ENCODE measurements at regions not wholly inside any gene's neighbourhood (a gene's known extent, or its start where the extent isn't known, plus 50 kb on each side); places are given as distances from the start of the nearest gene placed in this dataset.

DNA sequence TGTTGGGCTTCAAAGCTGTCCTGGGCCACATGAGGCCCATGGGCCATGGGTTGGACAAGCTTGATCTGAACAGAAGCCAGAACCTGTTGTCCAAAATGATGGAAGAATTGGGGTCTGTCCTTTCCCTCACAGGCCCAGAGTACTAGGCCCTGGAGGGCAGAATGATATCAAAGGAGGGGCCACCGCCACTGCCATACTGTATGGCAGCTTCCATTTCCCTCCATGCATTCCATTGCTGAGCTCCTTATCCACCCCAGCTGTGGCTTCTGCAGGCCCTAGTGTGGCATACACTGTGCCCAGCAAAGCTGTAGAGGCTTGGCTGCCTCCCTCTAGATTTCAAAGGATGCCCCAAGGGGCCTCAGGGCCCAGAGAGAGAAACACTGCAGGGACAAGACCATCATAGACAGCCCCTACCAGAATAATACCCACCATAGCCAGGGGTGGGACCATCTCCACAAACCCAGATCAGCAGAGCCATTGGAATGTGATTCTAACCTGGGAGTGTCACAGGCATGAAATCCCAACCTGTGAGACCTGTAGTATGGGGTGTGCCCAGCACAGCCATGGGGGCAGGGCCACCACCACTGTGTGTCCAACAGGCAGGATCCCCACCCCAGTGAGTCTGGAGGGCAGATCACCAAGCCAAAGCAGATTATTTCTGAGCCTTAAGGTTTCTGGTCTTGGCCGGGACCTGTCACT is 61.4 kb upstream of the BEGAIN start:
- peak; percentile 21 for DNase-seq
- ChIA-PET POLR2A (ENCODE audit: unreplicated experiment) (no interaction called here), CTCF (interaction anchor here (0.7 kb wide), 1 partner anchor 1044 kb away, joined by 3 read pairs; no protein-coding TSS in a partner anchor)
- Histone ChIP-seq H3K4me2 (ENCODE audit: low read length) (peak overlapping the region; percentile 32; the same call in 1 of the 2 replicates), H2AFZ (ENCODE audit: low read length) (no peak overlapping the region), H3K79me2 (ENCODE audit: low read length) (no peaks in the 10 kb centered on the region), H3K27me3 (ENCODE audit: low read length) (no peaks in the 10 kb centered on the region), H3K9ac (ENCODE audit: low read length) (no peak overlapping the region), H3F3A (ENCODE audit: low read length, unreplicated experiment) (no peaks in the 10 kb centered on the region), H3K36me3 (ENCODE audit: low read depth, low read length) (no peaks in the 10 kb centered on the region), H3K4me1 (ENCODE audit: insufficient read depth, low read length) (peaks cover 27% of the 10 kb centered on the region), H4K20me1 (ENCODE audit: low read length) (no peaks in the 10 kb centered on the region), H3K9me2 (replicated peaks; ENCODE audit: low read length) (no peaks in the 10 kb centered on the region), H3K27ac (ENCODE audit: low read length) (no peak overlapping the region), H3K9me3 (ENCODE audit: low read length) (no peaks in the 10 kb centered on the region), H3K4me3 (ENCODE audit: low read length) (no peak overlapping the region)
- no TSS peak for BruUV-seq (replicated peaks)
- no peak for TF ChIP-seq EZH2 (IDR thresholded peaks at IDR 0.05; ENCODE audit: low read length, unreplicated experiment)
- TF ChIP-seq, protein P1, sequence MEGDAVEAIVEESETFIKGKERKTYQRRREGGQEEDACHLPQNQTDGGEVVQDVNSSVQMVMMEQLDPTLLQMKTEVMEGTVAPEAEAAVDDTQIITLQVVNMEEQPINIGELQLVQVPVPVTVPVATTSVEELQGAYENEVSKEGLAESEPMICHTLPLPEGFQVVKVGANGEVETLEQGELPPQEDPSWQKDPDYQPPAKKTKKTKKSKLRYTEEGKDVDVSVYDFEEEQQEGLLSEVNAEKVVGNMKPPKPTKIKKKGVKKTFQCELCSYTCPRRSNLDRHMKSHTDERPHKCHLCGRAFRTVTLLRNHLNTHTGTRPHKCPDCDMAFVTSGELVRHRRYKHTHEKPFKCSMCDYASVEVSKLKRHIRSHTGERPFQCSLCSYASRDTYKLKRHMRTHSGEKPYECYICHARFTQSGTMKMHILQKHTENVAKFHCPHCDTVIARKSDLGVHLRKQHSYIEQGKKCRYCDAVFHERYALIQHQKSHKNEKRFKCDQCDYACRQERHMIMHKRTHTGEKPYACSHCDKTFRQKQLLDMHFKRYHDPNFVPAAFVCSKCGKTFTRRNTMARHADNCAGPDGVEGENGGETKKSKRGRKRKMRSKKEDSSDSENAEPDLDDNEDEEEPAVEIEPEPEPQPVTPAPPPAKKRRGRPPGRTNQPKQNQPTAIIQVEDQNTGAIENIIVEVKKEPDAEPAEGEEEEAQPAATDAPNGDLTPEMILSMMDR (conservative IDR thresholded peaks at IDR 0.05; ENCODE audit: low read depth, low read length), result no peak
- TF ChIP-seq EZH2phosphoT487 (IDR thresholded peaks at IDR 0.05; ENCODE audit: borderline replicate concordance, low read length), result no peak
- intact Hi-C loops (cut with micrococcal nuclease), result loop anchor here (10.0 kb wide), 1 partner anchor 104 kb away; no protein-coding TSS in a partner anchor
- peak; percentile 41 for ATAC-seq

GRCh38 chr14:100649173-100649519 is 61.9 kb upstream of the BEGAIN start:
- Histone ChIP-seq H3K4me1 (ENCODE audit: insufficient read depth, low read length) (peaks cover 27% of the 10 kb centered on the region), H3K9me2 (replicated peaks; ENCODE audit: low read length) (no peaks in the 10 kb centered on the region), H2AFZ (ENCODE audit: low read length) (no peak overlapping the region), H3K9me3 (ENCODE audit: low read length) (no peaks in the 10 kb centered on the region), H3K79me2 (ENCODE audit: low read length) (no peaks in the 10 kb centered on the region), H3K27me3 (ENCODE audit: low read length) (no peaks in the 10 kb centered on the region), H4K20me1 (ENCODE audit: low read length) (no peaks in the 10 kb centered on the region), H3K36me3 (ENCODE audit: low read depth, low read length) (no peaks in the 10 kb centered on the region), H3F3A (ENCODE audit: low read length, unreplicated experiment) (no peaks in the 10 kb centered on the region), H3K9ac (ENCODE audit: low read length) (no peak overlapping the region), H3K27ac (ENCODE audit: low read length) (no peak overlapping the region), H3K4me2 (ENCODE audit: low read length) (peak overlapping the region; percentile 32; the same call in 1 of the 2 replicates), H3K4me3 (ENCODE audit: low read length) (no peak overlapping the region)
- ATAC-seq (peak; percentile 60), DNase-seq (peak; percentile 68)
- POLR2A ChIA-PET (ENCODE audit: unreplicated experiment), result no interaction called here
- TF ChIP-seq, protein P1 (conservative IDR thresholded peaks at IDR 0.05; ENCODE audit: low read depth, low read length), result no peak
- TF ChIP-seq EZH2phosphoT487 (IDR thresholded peaks at IDR 0.05; ENCODE audit: borderline replicate concordance, low read length) (no peak), EZH2 (IDR thresholded peaks at IDR 0.05; ENCODE audit: low read length, unreplicated experiment) (no peak)
- intact Hi-C loops (cut with micrococcal nuclease), result loop anchor here (10.0 kb wide), 1 partner anchor 104 kb away; no protein-coding TSS in a partner anchor
- CTCF ChIA-PET, result interaction anchor here (0.7 kb wide), 1 partner anchor 1044 kb away, joined by 3 read pairs; no protein-coding TSS in a partner anchor
- no TSS peak for BruUV-seq (replicated peaks)

- no peak overlapping the region for H3K27ac ChIP-seq (ENCODE audit: low read length)
- no peak for TF ChIP-seq EZH2 (IDR thresholded peaks at IDR 0.05; ENCODE audit: low read length, unreplicated experiment)
- TF ChIP-seq, protein P1 (conservative IDR thresholded peaks at IDR 0.05; ENCODE audit: low read depth, low read length), result no peak
- TF ChIP-seq EZH2phosphoT487 (IDR thresholded peaks at IDR 0.05; ENCODE audit: borderline replicate concordance, low read length), result no peak
Observed at GRCh38 chr14:100651999-100652508, 64.8 kb upstream of the BEGAIN start.

More at GRCh38 chr14:100651999-100652508, 64.8 kb upstream of the BEGAIN start:
- peaks cover 23% of the 10 kb centered on the region for H3K4me1 ChIP-seq (ENCODE audit: insufficient read depth, low read length)
- H3K9ac ChIP-seq (ENCODE audit: low read length), result no peak overlapping the region
- CTCF ChIA-PET, result interaction anchor here (0.9 to 1.6 kb wide), 2 partner anchors 236 to 267 kb away, joined by 4 to 9 read pairs; no protein-coding TSS in a partner anchor
- no peak overlapping the region for H3K4me3 ChIP-seq (ENCODE audit: low read length)
- no TSS peak for BruUV-seq (replicated peaks)
- H2AFZ ChIP-seq (ENCODE audit: low read length), result no peak overlapping the region
- no peaks in the 10 kb centered on the region for H3K79me2 ChIP-seq (ENCODE audit: low read length)
- no peaks in the 10 kb centered on the region for H3K9me3 ChIP-seq (ENCODE audit: low read length)
- intact Hi-C loops (cut with micrococcal nuclease), result no loop called here
- POLR2A ChIA-PET (ENCODE audit: unreplicated experiment), result no interaction called here
- H3K27me3 ChIP-seq (ENCODE audit: low read length), result no peaks in the 10 kb centered on the region
- no peaks in the 10 kb centered on the region for H3K9me2 ChIP-seq (replicated peaks; ENCODE audit: low read length)
- DNase-seq (peak; percentile 35), ATAC-seq (peak; percentile 14)
- H3K4me2 ChIP-seq (ENCODE audit: low read length), result no peak overlapping the region
- H3K36me3 ChIP-seq (ENCODE audit: low read depth, low read length), result no peaks in the 10 kb centered on the region
- no peaks in the 10 kb centered on the region for H4K20me1 ChIP-seq (ENCODE audit: low read length)
- H3F3A ChIP-seq (ENCODE audit: low read length, unreplicated experiment), result no peaks in the 10 kb centered on the region
